ENCODE measurements at regions not wholly inside any gene's neighbourhood (a gene's known extent, or its start where the extent isn't known, plus 50 kb on each side); places are given as distances from the start of the nearest gene placed in this dataset.

DNA sequence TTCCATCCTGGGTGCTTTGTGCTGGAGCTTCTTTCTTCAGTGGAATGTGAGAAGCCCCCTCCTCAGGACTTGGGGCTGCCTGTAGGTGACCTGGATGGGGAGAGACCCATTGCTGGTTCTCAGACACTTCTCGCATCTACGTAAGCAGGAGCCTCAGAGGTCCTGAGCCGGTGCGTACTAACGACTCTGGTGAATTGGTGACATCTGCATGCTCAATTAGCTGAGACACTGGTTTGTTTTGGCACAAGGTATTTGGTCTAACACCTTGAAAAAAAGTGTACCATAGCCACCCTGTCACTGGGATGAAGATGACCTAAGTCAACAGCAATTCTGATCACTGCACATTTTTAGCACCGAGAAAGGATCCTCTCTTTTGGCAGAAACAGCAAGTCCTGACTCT is 57.7 kb downstream of the LRRC30 start:
- DNase-seq (ENCODE audit: low spot score) = no peak

DNA sequence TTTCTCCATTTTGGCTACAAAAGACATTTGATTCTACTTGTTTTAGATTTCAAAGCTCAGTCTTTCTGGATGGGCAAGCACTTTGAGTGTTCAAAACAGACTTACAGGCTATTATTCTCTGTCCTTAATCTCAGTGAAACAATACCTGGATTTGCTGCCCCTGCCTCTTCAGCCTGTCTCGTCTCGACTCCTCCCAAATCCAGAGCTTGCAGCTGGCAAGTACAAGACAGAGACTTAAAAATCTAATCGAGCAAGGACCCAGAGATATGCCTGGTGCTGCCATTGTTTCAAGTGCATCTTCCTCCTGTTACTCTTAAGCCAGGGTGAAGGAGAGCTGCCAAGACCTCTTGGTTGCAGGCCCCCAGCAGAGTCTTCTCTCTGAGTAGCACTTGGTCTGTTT is 59.2 kb downstream of the LRRC30 start:
- DNase-seq (ENCODE audit: low spot score) = no peak

DNA sequence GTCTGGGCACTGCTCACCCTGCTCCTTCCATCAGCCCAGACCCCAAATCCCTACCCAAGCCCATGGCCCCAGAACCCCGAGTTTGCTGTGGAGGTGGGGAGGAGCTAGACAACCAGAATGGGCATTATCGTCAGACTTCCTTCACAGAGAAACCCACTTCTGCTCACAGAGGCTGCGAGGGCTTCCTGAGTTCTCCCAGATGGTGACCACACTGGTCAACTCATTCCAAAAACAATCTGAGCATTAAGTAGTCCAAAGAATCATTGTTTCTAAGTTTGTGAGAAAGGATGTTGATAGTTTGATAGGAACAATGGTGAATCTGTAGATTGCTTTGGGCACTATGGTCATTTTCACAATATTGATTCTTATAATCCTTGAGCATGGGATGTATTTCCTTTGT is 60.2 kb downstream of the LRRC30 start:
- DNase-seq (ENCODE audit: low spot score) = no peak

DNA sequence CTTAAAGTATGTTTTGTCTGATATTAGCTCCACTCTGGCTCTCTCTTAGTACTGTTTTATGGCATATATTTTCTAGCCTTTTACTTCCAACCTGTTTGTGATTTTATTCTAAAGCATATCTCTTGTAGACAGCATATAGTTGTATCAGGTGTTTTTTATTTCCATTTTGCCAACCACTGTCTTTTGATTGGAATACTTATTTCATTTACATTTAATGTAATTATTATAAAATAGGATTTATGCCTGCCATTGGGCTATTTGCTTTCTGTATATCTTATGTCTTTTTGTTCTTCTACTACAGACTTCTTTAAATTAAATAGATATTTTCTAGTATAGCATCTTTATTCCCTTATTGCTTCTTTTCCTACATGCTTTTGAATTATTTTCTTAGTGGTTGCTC is 67.3 kb downstream of the LRRC30 start:
- DNase-seq (ENCODE audit: low spot score) = no peak

DNA sequence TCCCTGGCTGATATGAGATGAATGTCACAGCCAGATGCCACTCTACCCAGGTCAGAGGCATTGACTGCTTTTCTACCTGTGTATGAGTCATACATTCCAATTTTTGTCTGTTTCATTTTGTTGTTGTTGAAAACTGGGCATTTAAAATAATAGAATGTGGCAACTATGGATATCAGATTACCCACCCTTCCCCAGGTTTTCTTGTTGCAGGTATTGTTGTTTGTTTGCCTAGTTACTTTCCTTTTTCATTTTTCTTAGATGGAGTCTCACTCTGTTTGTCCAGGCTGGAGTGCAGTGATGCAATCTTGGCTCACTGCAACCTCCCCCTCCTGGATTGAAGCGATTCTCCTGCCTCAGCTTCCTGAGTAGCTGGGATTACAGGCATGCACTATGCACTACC is 70.2 kb downstream of the LRRC30 start:
- DNase-seq (ENCODE audit: low spot score) = no peak

DNA sequence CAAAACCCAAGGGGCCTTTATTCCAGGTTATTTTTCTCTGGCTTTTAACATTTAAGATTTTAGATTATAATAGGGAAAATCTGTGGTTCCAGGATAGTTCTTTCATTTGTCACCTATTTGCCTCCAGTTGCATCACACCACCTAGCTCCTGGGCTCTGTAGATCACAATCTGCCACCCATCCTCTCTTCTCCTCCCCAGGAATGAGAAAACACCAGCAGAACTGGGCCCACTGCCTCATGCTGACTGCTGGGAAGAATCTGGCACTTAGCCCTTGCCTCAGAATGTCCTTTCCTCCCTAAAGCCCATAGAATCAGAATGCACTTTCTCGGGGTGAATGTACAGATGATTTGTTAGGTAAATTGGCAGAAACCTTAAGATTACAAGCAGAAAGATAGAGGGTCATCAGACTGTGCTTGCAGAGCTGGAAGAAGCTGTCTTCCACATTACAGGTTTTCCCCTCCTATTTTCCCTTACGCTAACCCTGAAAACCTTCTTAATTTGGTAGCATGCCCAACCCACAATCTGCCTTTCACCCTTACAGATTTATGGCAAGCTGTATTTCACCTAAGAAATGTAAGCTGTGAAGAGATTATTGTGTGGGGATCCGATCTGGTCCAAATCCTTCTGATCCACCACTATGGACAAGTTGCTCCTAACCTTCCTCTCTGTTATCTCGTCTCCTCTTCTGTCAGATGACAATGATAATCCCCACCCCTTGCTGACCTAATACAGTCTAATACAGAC is 72.6 kb downstream of the LRRC30 start:
- DNase-seq (ENCODE audit: low spot score) = no peak

DNA sequence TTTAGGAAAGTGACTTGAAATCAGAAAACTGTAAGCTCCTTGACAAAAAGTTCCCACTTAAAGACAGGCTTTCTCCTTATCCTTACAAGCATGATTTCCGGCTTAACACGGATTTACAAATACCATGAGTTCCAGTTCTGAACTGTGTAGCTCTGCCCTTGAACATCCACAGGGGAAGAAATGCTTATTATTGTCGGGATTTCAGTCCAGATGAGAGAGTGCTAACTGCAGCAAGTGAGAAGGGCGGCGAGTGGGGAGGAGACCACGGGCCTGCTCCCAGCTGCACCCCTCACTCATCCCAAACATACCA is 73.1 kb downstream of the LRRC30 start:
- DNase-seq (ENCODE audit: low spot score) = no peak

DNA sequence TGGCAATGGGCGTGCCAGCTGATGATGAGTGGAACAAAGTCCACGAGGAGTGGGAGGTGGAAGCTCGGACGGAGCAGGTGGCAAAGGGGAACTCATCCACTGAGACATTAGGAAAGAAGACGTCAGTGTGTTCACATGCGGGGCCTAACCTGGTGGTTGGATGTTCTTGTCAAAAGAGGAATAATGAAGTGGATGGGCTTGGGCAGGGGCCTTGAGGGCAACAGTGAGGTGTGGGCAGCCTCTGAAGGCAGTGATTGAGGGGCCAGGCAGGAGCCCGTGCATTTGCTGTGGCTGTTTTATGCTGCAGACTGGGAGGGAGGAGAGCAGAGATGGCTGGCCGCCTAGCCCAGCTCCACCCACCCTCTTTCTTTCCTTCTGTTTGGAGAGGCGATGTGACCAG is 74.5 kb downstream of the LRRC30 start:
- DNase-seq (ENCODE audit: low spot score) = no peak

DNA sequence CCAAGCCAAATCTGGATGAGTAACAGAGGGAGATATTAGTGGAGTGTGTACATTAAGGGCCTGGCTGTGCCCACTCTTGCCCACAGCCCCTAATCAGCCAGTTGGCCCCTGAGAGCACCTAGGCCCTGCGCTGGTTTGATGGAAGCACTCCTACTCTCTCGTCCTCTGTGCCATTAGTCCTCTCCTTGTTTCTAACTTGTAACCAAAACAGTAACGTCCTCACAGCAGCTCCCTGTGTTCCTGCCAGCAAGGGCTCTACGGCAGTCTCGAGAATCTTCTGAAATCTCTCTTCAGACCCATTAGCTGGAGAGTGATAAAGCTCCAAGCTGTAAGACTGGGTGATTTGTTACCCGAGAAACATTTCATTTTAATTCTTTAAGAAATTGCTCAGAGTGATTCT is 76.1 kb downstream of the LRRC30 start:
- no peak for DNase-seq (ENCODE audit: low spot score)

DNA sequence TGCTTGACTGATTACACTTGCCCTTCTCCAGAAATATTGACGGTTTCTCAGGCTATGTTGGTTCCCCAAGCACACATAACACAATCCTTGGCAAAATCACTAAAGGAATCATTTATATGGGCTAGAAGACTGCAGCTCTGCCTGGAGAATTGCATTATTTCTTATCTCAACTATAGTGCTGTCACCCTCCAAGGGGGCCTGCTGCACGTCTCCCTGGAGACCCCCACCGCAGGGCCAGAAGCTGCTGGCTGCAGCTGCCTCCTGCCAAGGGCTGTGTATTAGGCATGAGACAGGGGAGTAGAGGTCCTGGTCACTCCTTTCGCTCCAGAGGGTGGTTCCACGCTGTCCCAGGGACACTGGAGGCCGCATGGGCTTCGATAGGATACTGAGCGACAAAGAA is 76.6 kb downstream of the LRRC30 start:
- no peak for DNase-seq (ENCODE audit: low spot score)

DNA sequence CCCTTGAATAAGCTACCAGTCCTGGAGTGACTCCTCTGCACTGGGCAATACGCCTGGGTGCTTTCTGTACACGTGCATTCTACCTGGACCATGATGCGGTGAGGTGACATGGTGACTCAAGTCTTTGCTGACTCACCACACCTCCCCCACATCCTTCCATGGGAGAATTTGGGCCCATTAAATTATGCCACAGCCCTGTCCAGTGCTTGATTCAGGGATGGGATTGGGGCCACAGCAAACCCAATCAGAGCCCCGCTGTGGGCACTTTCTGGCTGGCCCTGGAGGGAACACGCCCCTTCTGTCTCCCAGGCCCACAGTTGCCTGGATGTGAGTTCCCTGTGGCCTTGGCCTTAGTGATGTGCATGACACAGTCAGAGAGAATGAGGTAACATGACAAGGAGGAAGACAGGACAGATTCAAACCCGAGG is 86.9 kb downstream of the LRRC30 start:
- DNase-seq (ENCODE audit: low spot score) = no peak

DNA sequence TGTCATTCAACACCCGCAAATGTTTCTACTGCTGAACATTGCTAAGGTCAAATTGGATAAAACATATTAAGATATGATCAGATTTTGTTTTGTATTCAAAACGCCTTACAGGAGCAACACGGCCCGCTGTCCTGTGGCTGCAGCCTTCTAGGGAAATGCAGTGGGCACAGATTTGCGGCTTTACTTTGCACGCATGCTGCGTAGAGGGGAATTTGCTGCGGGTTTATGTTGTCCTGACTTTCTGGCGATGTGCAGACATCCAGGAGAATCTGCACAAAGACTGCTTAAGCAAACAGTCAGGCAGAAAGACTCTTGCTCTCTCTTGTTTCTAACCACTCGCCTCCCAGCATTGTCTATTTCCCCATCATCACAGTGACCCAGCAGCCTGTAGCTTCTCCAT is 88.3 kb downstream of the LRRC30 start:
- no peak for DNase-seq (ENCODE audit: low spot score)

DNA sequence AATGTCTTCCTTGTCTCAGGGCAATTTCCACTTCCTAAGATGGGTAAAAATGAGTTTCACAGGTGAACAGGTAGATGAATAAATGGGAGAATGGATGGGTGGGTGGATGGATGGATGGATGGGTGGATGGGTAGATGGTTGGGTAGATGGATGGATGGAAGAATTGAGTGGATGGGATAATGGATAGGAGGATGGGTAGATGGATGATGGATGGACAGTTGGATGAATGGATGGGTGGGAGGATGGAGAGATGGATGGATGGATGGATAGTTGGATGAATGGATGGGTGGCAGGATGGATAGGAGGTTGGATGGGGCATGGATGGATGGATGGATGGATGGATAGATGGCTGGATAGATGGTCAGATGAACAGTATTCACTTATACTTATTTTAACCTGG is 90.9 kb downstream of the LRRC30 start:
- DNase-seq (ENCODE audit: low spot score) = no peak

DNA sequence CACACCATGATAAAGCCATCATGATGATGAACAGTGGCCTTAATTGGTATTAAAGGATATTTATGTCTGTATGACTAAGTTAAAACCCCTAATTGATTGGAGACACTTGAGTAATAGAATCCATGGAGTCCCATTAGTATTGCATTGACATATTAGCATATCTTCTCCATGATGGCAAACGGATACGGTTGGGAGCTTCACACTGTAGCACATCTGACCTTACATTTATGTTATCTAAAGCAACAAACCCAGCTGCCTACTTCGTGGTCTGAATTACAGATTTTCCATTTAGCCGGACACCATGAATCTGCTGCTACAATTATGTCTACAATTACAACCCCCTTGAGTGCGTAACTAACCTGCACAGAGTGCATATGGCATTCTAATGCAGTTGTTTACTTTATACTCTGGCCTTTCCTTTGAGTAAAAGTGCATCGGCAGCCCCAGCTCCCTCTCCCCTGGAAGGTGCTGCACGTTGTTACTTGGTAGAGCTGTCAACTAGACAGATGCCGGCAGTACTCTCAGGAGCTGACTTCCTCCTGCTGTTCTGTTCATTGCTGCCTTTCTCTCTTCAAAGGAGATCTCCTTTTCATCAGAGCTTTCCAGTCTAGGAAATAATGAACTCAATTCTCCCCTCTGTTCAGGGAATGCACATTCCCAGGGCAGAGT is 92.1 kb downstream of the LRRC30 start:
- DNase-seq (ENCODE audit: low spot score) = no peak

DNA sequence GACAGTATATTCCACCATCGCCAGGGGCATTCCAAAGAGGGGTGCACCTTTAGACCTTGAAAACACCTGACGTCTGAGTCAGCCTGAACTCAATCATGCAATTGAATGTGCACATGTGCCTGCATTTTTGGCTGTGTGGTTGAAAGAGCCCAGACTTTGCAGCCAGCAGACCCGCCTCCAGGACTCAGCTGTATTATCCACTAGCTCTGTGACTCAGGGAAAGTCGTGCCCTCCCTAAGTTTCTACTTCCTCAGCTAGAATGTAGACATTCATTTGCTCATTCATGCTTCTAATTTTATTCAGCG is 94.2 kb downstream of the LRRC30 start:
- no peak for DNase-seq (ENCODE audit: low spot score)

DNA sequence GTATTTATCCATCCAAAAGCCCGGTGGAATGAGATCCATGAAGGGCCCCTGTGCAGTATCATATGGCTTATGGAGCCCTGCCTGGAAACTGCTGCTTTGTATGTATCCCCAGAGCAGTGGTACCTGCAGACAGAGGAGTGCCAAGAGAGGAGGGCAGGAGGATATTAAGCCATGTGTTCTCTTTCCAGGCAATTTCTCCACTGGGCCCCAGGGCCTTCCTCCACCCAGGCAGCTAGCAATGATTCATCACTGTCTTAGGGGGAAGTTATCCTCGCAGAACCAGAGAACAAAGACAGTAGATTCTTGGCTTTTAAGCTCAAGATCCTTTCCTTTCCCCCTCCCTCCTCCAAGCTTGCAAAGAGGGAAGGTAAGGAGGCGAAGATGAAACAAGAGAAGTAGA is 98.1 kb downstream of the LRRC30 start:
- no peak for DNase-seq (ENCODE audit: low spot score)

DNA sequence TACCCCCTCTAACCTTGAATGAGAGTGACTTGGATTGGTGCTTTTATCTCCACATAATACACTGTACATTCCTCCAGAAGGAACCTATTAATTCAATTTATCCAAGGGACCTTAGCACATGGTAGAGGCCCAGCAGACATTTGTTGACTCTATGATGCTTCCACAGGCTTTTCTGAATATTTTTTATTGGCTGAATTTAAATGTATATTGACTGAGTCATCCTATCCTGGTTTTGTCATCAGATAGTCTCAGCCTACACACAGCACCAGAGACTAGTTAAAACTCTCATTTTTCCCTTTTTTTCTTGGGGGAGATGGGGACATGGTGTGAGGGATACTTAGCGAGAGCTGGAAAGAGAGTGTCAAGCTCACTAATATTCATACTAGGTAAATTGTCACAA is 101.6 kb downstream of the LRRC30 start:
- DNase-seq (ENCODE audit: low spot score) = no peak

DNA sequence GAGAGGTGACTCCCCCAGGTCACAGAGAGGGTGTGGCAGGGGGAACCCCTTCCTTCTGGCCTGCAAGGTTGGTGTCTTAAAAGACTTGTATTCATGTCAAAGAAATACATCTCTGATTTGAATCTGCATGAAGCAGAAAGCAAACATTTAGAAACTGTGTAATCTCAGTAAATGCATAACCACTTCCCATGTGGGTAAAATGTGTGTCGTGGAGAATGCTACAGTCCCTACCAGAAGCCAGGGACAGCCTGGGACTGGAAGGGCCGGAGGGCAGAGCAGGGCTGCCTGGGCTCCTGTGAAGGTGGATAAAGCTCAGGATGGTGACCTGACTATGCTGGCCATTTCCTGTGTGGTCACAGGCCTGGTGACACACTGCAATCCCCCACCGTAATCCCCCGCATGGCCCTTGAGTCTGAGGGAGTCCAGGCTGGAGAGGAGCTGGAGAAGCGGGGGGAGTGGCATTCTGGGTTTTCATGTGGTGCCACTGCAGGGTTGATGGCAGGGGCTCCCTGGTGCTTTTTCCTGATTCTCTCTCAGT is 102.2 kb downstream of the LRRC30 start:
- no peak for DNase-seq (ENCODE audit: low spot score)

DNA sequence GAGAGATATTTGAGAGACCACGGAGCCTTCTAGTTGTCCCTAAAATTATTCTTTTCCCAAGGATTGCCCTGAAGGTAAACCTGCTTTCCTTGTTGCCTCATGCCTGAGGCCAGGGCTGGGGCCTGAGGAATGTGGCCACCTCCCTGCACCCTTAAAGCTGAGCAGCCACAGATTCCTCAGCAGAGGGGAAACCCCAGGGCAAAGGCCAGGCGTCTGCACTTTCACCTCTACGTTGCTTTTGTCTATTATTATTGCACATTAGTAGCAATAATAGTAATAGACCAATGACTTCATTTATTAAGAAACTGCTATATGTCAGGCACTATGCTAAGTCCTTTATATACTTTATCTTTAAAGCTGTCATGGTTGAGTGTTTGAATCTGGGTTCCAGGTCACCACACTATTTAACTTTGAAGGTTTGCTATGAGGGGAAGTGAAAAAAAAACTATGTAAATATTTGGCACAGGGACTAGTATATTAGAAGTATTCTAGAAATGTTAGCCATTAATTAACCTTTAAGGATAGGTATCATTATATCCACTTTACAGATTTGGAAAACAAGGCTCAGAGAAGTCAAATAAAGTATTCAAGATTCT is 104.2 kb downstream of the LRRC30 start:
- DNase-seq (ENCODE audit: low spot score) = no peak

DNA sequence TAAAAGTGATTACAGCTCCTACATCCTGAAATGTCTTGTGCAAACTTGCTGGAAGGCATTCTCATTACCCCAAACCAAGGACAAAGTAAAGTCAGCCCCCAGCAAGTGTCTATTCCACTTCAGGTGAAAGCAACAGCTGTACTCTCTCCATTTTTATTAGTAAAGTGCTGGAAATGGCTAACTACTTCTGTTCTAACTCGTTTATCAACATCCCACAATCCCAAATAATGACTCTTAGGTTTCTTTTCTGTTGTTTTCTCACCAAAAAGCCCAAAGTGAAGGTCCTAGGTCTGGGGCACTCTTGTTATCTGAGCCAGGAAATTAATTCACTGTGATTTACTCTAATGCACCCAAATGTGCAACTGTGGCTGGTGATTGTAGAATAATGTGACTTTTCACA is 105.7 kb downstream of the LRRC30 start:
- no peak for DNase-seq (ENCODE audit: low spot score)

DNA sequence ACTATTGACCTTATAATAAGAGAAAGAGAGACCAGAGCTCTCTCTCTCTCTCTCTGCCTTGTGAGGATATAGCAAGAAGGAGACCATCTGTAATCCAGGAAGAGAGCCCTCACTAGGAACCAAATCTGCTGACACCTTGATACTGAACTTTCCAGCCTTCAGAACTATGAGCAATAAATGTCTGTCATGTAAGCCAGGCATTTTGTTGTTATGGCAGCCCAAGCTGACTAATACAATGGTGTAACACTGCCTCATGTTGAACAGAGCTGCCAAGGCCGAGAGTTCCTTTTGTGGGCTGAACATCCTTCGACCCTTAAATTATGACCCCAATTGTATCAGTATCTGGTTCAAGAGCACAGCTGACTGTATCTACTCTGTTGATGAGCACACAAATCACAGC is 108.0 kb downstream of the LRRC30 start:
- DNase-seq (ENCODE audit: low spot score) = no peak

DNA sequence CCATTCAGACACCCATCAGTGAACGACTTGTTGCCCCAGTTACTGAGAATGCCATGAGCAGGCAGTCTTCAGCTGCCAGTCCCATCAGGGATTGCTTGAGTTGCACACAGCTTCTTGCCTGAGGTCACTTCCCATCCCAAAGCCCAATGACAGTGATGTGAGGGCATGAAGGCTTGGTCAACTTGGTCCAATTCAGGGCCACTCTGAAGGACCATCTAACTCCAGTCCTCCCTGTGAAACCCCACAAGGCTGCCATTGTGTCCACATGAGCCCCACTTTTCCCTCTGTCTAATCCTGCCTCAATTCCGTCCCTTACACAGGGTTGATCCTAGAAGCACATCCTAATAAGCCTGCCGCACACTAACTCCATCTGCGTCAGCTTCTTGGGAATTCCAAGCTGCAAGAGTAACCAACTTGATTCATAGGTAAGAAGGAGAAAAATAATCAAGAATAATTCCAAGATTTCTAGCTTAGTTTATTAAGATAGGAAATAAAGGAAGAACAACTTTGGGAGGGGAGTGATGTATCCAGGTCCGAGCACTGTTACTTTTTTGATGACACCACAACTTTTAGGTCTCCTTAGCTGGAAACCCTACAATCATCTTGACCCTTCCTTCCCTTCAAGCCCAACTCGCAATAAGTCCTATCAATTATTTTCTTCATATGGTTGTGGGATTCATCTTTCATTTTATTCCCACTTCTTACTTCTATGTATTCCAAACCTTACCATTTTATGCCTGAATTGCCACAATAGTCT is 110.9 kb downstream of the LRRC30 start:
- no peak for DNase-seq (ENCODE audit: low spot score)
